ENCODE measurements at regions not wholly inside any gene's neighbourhood (a gene's known extent, or its start where the extent isn't known, plus 50 kb on each side); places are given as distances from the start of the nearest gene placed in this dataset.
"Not testable (repeated sequence)": the region's sequence is repeated elsewhere in the genome, so short reads cannot be mapped to it uniquely, and the experiment has no call there.

DNA sequence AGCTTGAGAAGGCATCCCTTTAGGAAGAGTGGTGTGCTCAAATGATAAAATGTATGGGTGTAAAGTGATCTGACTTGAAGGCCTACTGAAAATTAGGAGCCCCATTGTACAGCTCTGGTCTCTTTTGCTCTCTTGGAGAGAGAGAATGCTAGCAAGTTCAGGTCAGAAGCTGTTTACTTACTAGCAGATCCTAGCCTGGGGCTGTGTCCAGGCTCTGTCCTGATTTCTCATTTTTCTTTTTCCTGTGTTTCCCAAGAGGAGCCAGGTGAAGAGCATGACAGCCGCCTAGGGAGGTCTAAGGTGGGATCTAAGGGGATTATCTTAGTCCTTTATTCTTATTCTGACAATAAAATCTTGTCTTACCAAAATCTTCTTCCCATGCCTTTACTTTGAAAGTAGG, 272.8 kb downstream of the NNT start:
- ChIA-PET POLR2A (no interaction called here), CTCF (no interaction called here)
- no peaks in the 10 kb centered on the region for H3K36me3 Mint-ChIP-seq (ENCODE audit: low read depth)
- no peak overlapping the region for H3K4me3 Mint-ChIP-seq
- no peaks in the 10 kb centered on the region for H3K9me3 Mint-ChIP-seq
- H3K4me1 Mint-ChIP-seq, result no peaks in the 10 kb centered on the region
- no peaks in the 10 kb centered on the region for H3K27me3 Mint-ChIP-seq
- no peak for DNase-seq
- H3K27ac Mint-ChIP-seq, result no peak overlapping the region

DNA sequence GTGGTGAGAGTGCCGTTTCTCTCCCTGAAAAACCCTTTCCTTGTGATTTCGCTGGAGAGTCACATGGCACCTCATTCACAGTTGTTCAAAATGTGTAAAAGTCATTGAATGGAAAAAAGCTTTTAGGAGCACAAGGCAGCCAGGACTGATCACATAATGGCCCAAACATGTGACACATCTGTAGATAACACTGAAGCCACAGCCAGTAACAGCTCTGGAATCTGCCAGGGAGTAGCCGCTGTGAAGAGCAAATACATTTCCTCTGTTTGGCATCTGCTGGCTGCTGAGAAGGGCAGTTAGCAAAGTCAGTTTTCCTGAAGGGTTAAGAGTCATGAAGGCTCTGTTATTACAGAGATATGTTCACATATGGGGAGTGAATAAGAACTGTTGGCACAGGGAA, 271.8 kb downstream of the NNT start:
- Mint-ChIP-seq H3K9me3 (no peaks in the 10 kb centered on the region), H3K27ac (no peak overlapping the region), H3K4me3 (no peak overlapping the region), H3K4me1 (no peaks in the 10 kb centered on the region), H3K36me3 (ENCODE audit: low read depth) (no peaks in the 10 kb centered on the region), H3K27me3 (no peaks in the 10 kb centered on the region)
- DNase-seq, result no peak
- ChIA-PET CTCF (no interaction called here), POLR2A (no interaction called here)

- H3K4me1 Mint-ChIP-seq, result no peaks in the 10 kb centered on the region
- no peaks in the 10 kb centered on the region for H3K9me3 Mint-ChIP-seq
- H3K27ac Mint-ChIP-seq, result no peak overlapping the region
- ChIA-PET POLR2A (no interaction called here), CTCF (no interaction called here)
- no peak for DNase-seq
- H3K27me3 Mint-ChIP-seq, result no peaks in the 10 kb centered on the region
- H3K36me3 Mint-ChIP-seq (ENCODE audit: low read depth), result no peaks in the 10 kb centered on the region
- H3K4me3 Mint-ChIP-seq, result no peak overlapping the region
These were observed 270.8 kb downstream of the NNT start for GRCh38 chr5:43873791-43874190.

DNA sequence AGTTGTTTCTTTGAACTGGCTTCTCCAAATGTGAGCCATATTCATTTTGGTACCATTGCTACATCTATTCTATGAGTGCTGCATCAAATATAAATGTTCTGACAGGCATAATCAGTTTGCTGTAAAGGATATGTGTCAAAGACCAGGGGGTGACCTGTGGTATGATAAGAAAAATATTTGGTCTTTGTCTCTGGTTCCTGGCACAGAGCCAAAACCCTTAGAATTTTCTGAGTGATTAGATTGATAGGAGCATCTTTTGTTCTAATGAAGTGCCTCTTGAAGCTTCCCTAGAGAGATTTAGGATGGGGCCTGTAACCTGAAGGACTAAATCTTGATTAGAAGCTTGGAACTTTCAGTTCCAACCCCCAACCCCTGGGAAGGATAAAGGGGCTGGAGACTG, 256.3 kb downstream of the NNT start:
- no peak overlapping the region for H3K4me3 Mint-ChIP-seq

DNA sequence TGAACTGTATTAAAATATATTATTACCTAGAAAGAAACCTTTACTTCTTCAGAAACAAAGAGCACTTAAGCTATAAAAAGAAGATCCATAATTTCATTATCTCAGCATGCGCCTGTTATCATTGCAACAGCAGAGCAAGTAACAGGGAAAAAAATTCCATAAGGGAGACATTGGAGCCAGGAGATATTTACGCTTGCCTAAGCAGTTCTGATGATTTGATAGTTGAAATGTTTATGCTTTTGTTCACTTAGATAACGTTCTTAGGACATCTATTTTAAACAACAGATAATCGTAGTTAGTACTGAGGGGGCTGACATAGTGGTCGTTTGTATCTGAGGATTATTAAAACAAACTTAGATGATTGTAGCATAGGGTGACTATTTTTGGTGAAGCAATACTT, 252.5 kb downstream of the NNT start:
- Mint-ChIP-seq H3K4me3 (no peak overlapping the region), H3K4me1 (no peaks in the 10 kb centered on the region), H3K9me3 (no peaks in the 10 kb centered on the region), H3K27me3 (no peaks in the 10 kb centered on the region), H3K36me3 (ENCODE audit: low read depth) (no peaks in the 10 kb centered on the region), H3K27ac (no peak overlapping the region)
- ChIA-PET POLR2A (no interaction called here), CTCF (no interaction called here)
- no peak for DNase-seq

More for the DNA sequence above, 256.3 kb downstream of the NNT start:
- no peaks in the 10 kb centered on the region for H3K9me3 Mint-ChIP-seq
- CTCF ChIA-PET, result no interaction called here
- POLR2A ChIA-PET, result no interaction called here
- no peaks in the 10 kb centered on the region for H3K4me1 Mint-ChIP-seq
- no peak overlapping the region for H3K27ac Mint-ChIP-seq
- DNase-seq, result no peak
- no peaks in the 10 kb centered on the region for H3K27me3 Mint-ChIP-seq
- no peaks in the 10 kb centered on the region for H3K36me3 Mint-ChIP-seq (ENCODE audit: low read depth)

DNA sequence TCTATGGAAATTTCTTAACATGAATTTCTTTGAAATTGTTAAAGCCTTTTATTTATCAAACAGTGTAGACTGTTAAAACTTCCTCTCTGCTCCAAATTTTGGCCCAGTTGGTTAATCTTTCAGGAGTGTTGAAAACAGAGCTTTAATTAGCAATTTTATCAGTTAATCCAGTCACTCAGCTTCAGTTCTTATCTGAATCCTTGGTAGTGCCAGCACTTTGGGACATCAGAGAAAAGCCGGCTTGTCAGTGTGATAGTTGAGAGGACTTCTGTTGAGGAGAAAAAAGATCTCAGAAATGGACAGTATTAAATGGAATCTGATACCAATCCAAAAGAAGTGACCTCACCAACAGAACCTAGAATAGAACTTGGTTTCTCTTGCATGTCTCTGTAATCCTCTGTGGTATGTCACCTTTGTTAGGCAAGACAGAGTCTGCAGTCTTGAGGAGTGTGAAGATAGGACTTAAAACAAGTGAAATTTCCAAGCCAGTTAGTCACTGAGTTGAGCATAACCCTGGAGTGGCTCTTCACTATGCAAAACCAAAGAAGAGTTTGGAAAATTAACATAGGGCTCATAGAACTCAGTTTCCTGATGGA, 251.8 kb downstream of the NNT start:
- CTCF ChIA-PET, result no interaction called here

DNA sequence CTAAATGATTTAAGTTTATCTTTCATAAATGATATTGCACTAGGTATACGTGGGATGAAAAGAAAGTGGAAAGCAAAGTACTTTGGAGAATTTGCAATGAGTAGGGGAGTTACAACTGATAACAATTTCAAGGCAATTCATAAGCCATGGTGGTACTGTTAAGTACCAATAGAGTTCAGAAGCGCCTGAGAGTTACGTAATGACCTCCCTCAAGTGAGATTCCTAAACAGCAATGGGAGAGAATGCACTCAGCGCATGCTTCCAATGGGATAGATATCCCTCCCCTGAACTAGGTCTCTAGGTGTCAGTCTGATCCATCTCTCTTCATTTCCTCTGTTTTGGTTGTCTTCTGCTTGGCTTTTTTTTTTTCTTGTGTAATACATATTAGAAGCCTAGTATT, 249.3 kb downstream of the NNT start:
- ChIA-PET CTCF (no interaction called here), POLR2A (no interaction called here)
- DNase-seq, result no peak
- H3K36me3 Mint-ChIP-seq (ENCODE audit: low read depth), result no peaks in the 10 kb centered on the region
- H3K4me1 Mint-ChIP-seq, result no peaks in the 10 kb centered on the region
- no peaks in the 10 kb centered on the region for H3K9me3 Mint-ChIP-seq
- no peak overlapping the region for H3K4me3 Mint-ChIP-seq
- H3K27me3 Mint-ChIP-seq, result no peaks in the 10 kb centered on the region
- H3K27ac Mint-ChIP-seq, result no peak overlapping the region

More for the DNA sequence above, 251.8 kb downstream of the NNT start:
- POLR2A ChIA-PET, result no interaction called here
- H3K9me3 Mint-ChIP-seq, result no peaks in the 10 kb centered on the region
- no peak overlapping the region for H3K4me3 Mint-ChIP-seq
- H3K27ac Mint-ChIP-seq, result no peak overlapping the region
- no peaks in the 10 kb centered on the region for H3K27me3 Mint-ChIP-seq
- H3K4me1 Mint-ChIP-seq, result no peaks in the 10 kb centered on the region
- H3K36me3 Mint-ChIP-seq (ENCODE audit: low read depth), result no peaks in the 10 kb centered on the region
- no peak for DNase-seq

- Mint-ChIP-seq H3K9me3 (no peaks in the 10 kb centered on the region), H3K4me1 (no peaks in the 10 kb centered on the region), H3K4me3 (no peak overlapping the region), H3K27ac (no peak overlapping the region), H3K36me3 (ENCODE audit: low read depth) (no peaks in the 10 kb centered on the region), H3K27me3 (no peaks in the 10 kb centered on the region)
- DNase-seq, result no peak
- POLR2A ChIA-PET, result no interaction called here
- CTCF ChIA-PET, result no interaction called here
These were observed 248.8 kb downstream of the NNT start for GRCh38 chr5:43851741-43852140.

DNA sequence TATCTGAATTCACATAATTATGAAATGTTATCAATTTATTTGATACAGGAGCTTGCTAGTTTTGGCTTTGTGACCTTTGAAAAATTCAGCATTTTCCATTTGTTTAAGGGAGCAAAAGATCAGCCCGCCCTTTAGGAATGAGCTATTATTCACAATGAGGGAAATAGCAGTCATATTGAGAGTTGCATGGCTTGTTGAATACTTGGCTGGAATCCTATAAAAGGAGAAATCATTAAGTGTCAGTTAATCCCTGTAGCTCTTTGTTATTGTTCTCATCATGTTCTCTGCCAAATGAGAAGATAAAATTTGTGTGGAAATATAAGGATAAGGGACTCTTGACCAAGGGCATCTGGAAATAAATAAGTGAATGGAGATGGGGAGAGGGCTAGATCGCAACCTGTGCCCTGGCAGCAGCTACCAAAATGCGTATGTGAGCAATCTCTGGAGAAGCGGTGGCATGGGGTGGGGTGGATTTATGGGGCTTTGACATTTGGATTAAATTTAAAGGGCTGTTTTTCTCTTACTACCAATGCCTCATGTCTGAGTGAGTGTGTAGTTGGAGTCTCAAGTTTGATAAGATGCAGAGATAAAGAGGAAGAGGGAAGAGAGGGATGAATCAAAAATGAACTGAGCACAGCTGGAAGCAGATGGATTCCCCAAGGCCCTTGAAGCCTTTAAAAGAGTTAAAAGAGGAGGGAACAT, 237.6 kb downstream of the NNT start:
- Mint-ChIP-seq H3K27me3 (no peaks in the 10 kb centered on the region), H3K36me3 (ENCODE audit: low read depth) (no peaks in the 10 kb centered on the region), H3K4me3 (no peak overlapping the region), H3K27ac (no peak overlapping the region), H3K4me1 (no peaks in the 10 kb centered on the region), H3K9me3 (no peaks in the 10 kb centered on the region)
- ChIA-PET CTCF (interaction anchor here (0.5 to 1.2 kb wide), 2 partner anchors 14 to 1598 kb away, joined by 3 to 4 read pairs; no protein-coding TSS in a partner anchor), POLR2A (no interaction called here)
- DNase-seq, result no peak

GRCh38 chr5:43839218-43839617, 236.2 kb downstream of the NNT start:
- Mint-ChIP-seq H3K9me3 (no peaks in the 10 kb centered on the region), H3K4me3 (no peak overlapping the region), H3K4me1 (no peaks in the 10 kb centered on the region), H3K36me3 (ENCODE audit: low read depth) (no peaks in the 10 kb centered on the region), H3K27ac (no peak overlapping the region), H3K27me3 (no peaks in the 10 kb centered on the region)
- ChIA-PET POLR2A (no interaction called here), CTCF (interaction anchor here (0.6 kb wide), 1 partner anchor 17 kb away, joined by 3 read pairs; no protein-coding TSS in a partner anchor)
- no peak for DNase-seq

GRCh38 chr5:43837996-43838395, 235.0 kb downstream of the NNT start:
- Mint-ChIP-seq H3K27me3 (no peaks in the 10 kb centered on the region), H3K4me1 (no peaks in the 10 kb centered on the region), H3K9me3 (no peaks in the 10 kb centered on the region), H3K36me3 (ENCODE audit: low read depth) (no peaks in the 10 kb centered on the region), H3K4me3 (no peak overlapping the region), H3K27ac (no peak overlapping the region)
- DNase-seq, result no peak
- ChIA-PET POLR2A (no interaction called here), CTCF (no interaction called here)

DNA sequence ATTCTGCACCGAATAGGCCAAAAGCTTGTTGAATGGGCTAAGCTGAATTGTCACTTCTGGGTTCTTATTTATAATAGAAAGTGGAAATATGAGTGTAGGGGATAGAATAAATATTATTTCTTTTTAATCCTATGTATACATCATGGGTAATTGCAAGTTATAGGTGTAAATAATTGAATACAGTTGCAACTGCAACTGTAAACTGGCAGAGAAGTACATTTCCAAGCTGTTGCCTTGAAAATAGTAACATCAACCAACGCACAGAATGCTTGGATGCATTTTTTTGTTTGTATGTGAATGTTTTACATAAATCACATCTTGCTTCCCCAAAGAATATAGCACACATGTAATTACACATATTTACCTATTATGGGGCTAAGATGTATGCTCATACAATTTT, 234.1 kb downstream of the NNT start:
- no peaks in the 10 kb centered on the region for H3K36me3 Mint-ChIP-seq (ENCODE audit: low read depth)
- ChIA-PET CTCF (no interaction called here), POLR2A (no interaction called here)
- H3K4me3 Mint-ChIP-seq, result no peak overlapping the region
- no peak overlapping the region for H3K27ac Mint-ChIP-seq
- H3K9me3 Mint-ChIP-seq, result no peaks in the 10 kb centered on the region
- no peaks in the 10 kb centered on the region for H3K27me3 Mint-ChIP-seq
- H3K4me1 Mint-ChIP-seq, result no peaks in the 10 kb centered on the region
- DNase-seq, result no peak

DNA sequence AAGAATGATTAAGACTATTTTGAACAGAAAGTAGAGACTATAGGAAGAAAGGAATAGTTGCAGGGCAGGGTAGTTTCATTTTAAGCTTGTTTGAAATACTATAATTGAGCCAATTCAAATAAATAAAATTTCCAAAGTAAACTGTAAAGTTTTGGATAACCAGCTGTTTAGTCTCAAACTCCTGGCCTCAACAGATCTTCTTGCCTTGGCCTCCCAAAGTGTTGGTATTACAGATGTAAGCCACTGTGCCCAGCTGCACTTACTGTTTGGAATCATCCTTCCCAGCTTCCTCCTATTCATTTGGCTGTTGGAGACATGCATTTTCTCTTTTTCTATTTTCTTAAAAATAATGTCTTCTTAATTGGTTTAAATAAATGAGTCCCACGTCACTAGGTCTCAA, 231.0 kb downstream of the NNT start:
- Mint-ChIP-seq H3K27me3 (no peaks in the 10 kb centered on the region), H3K9me3 (no peaks in the 10 kb centered on the region), H3K36me3 (ENCODE audit: low read depth) (no peaks in the 10 kb centered on the region), H3K4me3 (no peak overlapping the region), H3K27ac (no peak overlapping the region), H3K4me1 (no peaks in the 10 kb centered on the region)
- ChIA-PET CTCF (no interaction called here), POLR2A (no interaction called here)
- DNase-seq, result no peak

- H3K4me1 Mint-ChIP-seq; H3K9me3 Mint-ChIP-seq; H3K4me3 Mint-ChIP-seq; H3K27ac Mint-ChIP-seq; DNase-seq; H3K27me3 Mint-ChIP-seq; H3K36me3 Mint-ChIP-seq (ENCODE audit: low read depth); POLR2A ChIA-PET; CTCF ChIA-PET: not testable (repeated sequence)
These were observed 221.5 kb downstream of the NNT start for GRCh38 chr5:43824325-43824964.

Data from activated CD4-positive, alpha-beta T cell treated with anti-CD3 and anti-CD28 coated beads, Interleukin-2, amount 10 ng/mL, durations not matched to agents 7 days and 5 days (primary cell).